ENCODE measurements at regions not wholly inside any gene's neighbourhood (a gene's known extent, or its start where the extent isn't known, plus 50 kb on each side); places are given as distances from the start of the nearest gene placed in this dataset.
"Not testable (repeated sequence)": the region's sequence is repeated elsewhere in the genome, so short reads cannot be mapped to it uniquely, and the experiment has no call there.

DNA sequence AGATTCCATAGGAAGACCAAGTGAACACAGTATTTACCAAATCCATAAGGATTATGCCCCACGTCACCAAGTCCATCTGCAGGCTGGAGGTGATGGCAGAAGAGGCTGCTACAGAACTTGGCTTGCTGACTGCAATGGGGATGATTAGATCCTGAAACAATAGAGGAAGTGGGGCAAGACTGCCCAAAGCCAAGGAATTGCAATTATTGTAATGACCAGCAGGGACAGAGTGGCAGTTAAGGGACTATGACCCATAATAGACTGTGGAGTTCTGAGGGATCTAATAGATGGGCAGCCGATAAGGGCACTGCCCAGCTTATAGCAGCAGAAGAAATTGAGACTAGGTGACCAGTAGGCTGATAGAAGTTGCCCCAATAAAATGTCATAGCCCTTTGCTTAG lies 108.4 kb downstream of the MINAR1 start:
- DNase-seq: no peak

DNA sequence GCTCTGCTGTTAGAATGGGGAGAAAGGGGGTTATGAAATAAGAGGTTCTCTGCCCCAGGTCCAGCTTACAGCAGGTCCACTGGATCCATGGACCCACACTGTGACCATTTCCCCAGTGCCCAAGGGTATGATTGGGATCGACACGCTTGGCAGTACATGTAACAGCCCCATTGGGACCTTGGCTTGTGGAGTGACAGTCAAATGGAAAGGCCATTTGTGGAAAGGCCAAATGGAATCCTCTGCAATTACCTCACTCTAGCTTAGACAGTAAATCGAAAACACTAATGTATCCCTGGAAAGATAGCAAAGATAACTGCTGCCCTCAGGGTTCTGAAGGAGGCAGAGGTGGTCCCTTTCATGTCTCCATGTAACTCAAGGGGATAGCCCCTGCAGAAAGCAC lies 109.1 kb downstream of the MINAR1 start:
- no peak for DNase-seq

DNA sequence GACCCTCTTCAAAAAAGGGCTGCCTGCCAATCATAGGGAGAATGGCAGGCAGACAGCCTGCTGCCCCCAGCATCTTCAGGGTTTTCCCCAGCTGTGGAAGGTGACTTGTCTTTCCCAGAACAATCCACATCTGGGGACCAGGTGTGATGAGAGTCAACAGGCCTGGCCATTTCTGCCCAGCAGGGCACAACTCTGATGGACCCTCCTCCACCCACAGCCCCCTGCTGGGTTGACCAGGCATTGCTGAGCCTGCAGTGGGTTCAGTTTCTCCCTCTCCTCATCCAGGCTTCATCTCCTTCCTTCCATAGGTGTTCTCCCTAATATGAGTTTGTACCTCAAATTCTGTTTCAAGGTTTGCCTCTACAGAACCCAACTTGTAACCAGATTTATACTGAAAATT lies 111.0 kb downstream of the MINAR1 start:
- DNase-seq: no peak

DNA sequence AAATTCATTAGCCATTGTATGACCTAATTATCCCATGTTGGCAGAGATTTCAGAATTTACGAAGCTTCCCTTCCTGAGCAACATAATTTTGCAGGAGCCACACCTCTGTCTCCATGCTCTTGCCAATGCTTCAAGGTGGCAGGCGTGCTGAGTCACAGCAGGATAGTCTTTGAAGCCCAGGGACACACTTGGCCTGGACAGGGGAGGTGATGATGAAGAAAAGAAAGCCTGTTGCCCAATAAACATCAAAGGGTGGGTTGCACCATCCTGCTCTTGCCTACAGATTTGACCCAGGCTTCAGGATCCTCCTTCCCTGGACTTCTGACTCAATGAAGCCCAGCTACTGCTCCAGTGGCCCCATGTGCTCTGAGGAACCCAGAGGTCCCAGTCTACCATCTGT lies 117.1 kb downstream of the MINAR1 start:
- DNase-seq: no peak

DNA sequence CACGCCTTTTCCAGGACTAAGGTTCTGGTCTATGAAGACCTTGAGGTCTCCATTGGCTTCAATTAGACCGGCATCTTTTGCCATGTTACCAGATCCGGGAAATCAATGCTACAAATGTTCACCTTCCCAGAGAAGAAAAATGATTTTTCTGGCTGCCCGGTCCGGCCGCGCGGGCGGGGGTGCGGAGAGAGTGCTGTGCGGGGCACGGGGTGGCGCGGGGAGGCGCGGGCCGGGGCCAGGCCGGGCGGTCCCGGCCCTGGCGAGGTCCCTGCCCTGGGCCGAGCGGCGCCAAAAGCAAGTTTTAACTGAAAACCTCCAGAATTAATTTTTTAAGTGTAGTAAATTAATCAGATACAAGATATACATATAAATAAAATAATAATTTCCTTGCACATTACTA lies 128.2 kb downstream of the MINAR1 start:
- DNase-seq: no peak

DNA sequence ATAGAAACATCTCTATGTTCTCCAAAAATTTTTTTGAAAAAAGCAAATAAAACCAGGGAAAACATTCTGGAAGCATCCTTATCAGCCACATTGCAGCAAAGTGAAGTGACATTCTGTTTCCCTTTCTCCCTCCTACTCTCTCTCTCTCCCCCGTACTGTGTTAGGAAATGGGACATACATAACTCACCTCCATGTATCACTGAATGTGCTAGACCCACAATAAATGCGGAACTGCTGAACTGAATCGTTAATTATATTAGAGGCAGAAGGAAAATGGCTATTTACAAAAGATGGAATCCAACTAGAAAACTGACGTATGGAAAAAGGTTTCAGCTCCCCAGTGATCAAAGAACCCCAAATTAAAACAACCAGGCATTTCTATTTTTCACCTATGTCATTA lies 129.8 kb downstream of the MINAR1 start:
- DNase-seq: no peak

DNA sequence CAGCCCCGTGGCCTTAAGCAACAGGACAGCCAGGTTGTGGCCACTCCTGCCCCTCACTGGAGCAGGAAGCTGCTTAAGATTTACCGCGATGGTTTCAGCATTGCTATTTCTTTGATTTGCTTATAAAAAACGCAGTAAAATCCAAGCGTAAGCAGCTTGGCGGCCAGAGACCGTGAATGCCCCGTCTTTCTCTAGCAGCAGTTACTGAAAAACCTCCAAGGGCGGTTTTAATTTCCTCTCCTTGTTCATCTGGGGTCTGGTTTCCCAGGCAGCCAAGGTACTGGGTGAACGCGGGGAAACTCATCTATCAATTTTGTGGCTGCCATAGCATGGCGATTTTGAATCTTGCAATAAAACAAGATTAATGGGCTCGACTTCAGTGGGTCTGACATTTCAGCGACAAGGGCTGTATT lies 130.3 kb downstream of the MINAR1 start:
- DNase-seq: no peak

DNA sequence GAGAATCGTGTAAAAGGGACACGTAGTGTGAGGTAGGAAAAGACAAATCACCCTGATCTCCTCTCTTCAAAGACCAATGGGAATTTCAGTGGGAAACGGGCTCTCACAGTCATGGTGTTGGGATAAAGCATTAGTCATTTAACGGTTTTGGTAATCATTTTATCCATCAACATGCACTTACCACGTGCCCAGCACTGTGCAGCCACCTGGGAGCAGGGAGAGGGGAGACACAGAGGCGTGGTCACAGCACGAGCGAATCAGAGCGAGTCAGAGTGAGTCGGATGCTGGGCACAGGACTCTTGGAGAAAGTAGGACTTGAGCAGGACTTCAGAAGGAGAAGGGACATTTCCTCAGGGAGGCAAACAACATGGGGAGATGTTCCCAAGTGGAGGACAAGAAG lies 130.8 kb downstream of the MINAR1 start:
- DNase-seq: no peak

DNA sequence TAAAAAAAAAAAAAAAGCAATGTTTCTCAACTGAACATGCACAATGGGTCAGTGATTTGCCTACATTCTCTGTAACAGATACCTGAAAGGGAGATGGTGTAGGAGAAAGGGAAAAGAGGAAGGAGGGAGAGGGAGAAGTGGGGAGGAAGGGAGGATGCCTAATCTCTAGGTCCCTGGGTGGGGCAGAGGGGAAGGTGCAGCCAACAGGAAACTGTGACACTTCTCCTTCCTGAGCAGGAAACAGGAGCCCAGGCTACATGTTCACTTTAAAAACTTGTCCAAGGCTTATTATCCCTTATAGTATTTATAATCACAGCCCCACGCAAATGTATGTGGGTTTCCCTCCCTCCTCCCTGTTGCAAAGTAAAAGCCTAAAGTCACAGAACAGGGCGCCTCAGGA lies 137.9 kb downstream of the MINAR1 start:
- no peak for DNase-seq

DNA sequence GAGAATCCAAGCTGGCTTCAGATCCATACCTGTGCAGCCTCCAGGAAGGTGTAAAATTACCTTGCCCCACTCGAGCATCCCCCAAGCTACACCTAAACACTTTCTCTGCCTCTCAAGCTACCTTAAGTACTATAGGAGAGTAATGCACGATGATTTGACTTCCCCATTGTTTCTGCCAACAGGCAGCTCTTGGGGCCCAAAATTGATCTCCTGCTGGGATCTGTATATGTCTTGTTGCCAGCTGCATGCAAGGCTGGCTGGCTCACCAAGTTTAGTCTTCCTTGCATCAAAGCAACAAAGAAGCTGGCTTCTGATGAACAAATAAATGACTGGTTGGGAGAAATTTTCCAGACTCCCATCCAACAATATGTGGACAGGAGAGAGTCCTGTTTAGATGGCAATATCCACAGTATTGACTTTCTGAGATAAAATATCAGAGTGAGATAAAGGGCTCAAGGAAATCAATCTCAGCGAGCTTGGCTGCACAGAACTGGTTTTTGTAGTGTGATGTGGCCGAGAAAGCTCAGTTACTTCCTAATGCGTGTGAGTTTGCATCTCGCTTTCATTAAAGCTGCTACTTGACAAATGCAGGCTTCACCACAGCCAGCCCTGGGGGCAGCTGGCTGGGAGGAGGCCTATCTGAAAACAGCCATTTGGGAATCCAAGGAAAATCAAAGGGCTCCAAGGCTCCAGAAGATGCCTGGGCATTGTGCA lies 140.7 kb downstream of the MINAR1 start:
- no peak for DNase-seq

DNA sequence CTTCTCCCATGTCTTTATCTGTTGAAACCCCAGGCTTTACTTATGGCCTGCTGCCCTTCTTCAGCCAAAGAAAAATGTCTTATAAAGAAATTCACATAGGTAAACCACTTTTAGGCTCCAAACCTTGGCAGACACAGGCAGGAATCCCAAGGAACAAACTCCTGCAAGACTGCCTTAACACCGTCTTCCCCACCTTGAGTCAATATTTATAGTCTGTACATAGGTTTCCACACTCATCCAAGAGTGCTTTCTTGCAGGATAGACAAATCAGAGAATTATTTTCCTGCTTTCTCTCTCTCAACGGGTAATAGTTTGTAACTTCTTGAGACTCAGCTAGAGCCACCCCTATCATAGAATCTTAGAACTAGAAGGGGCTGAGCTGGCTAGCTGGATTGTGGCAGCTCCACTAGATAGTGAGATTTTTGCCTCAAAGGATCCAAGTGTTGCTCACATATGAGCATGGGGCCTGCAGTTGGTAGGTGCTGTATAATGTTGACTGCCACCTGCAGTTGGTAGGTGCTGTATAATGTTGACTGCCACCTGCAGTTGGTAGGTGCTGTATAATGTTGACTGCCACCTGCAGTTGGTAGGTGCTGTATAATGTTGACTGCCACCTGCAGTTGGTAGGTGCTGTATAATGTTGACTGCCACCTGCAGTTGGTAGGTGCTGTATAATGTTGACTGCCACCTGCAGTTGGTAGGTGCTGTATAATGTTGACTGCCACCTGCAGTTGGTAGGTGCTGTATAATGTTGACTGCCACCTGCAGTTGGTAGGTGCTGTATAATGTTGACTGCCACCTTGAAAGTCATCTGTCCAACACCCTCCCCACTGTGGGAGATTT lies 142.5 kb downstream of the MINAR1 start:
- not testable (repeated sequence) for DNase-seq

DNA sequence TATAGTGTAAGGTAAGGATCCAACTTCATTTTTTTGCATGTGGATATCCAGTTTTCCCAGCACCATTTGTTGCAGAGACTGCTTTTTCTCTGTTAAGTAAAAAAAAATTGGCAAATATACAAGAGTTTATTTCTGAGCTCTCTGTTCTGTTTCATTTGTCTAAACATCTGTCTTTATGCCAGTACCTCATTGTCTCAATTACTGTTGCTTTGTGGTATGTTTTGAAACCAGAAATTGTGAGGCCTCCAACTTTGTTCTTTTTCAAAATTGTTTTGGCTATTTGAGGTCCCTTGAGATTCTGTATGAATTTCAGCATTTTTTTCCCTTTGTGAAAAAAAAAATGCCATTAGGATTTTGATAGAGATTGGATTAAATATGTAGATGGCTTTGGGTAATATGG lies 150.5 kb downstream of the MINAR1 start:
- DNase-seq: no peak

DNA sequence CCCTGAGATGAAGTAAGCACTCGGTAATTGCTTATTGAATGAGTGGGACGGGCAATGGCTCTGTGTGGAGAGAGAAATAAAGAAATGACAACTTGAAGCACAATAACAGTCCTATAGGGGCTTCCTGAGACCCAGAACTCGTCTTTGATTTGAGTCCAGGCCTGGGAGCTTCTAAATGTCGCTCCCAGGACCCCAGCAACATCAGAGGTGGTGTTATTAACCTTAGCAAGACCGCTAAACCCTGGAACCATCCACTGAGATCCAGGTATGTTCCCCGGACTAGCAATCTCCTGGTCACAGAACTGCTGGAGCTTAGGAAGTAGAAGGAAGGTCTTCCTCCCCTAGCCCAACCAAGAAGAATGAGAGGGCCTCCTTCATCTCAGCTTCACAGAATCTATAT lies 160.0 kb downstream of the MINAR1 start:
- no peak for DNase-seq

DNA sequence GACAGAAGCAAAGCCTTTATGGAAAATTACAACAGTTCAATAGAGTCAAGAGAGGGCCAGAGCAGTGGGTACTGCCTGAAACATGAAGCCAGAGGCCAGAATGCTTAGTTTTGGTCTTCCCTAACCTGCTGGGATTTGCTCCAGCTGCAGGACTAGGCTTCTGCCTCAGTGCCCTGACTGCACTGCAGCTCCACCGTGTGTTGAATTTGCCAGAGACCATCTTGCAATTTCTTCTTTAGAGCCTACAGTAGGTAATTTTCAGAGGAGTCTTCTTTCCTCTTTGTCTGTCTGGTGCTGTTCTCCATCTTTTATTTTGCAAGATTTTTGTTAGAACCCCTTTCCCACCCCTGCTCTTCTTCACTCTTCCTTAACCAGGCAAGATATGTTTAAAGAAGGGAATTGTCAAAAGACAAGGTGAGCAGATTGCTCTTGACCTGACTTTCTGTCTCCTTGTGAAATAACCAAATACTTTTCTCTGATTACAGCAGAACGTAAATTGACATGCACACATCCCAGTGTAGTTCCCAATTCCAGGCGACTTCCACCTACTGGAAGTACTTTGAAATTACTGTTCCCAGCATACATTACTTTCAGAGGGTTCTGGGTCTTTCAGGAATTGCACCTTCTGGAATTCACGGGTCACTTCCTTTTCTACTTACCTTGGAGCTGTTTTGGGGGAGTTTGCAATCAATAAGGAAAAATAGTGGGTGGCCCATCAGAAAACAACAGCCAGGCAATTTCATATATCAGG lies 161.2 kb downstream of the MINAR1 start:
- DNase-seq: no peak

DNA sequence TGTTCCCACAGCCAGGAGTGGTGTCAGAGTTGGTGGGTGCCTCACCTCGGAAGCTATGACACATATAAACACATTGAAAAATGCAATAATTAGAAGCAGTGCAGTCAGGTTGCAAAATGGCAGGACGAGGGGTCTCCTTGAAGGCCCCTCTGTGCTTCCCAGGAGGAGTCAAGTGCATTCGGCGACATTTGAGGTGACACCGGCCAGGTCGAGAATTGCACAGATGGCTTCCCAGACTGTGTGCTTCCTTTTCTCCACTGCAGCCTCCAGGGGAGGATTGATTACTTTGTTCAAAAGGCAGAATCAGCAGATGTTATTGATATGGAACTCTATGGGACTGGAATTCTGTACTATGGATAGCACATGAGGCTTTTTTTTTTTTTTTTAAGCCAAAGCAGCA lies 163.2 kb downstream of the MINAR1 start:
- no peak for DNase-seq

DNA sequence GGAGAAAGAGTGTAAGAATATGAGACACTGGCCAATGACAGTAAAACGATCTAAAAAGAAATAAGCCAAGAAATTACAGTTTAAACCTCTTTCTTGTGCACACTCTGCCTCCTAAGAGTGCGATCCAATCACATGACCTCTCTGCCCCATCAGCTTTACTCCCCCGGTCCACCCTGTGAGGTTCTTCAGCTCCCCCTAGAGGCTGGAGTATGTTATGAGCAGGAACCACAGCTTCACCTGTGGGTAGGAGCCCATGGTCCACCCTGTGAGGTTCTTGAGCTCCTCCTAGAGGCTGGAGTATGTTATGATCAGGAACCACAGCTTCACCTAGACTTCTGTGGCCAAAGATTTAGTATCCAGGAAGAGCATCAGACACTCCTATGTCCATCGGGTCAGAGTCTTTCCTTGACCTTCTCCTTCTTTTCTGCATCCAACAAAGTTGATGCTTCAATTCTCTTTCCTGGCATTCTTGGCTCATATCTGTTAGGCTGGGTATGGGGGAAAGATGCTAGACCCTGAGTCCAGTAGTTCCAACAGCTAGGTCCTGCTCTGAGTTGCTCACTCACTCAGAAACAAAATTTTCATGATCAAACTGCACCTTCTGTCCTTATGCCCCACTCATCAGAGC lies 164.0 kb downstream of the MINAR1 start:
- peak; percentile 8 for DNase-seq

DNA sequence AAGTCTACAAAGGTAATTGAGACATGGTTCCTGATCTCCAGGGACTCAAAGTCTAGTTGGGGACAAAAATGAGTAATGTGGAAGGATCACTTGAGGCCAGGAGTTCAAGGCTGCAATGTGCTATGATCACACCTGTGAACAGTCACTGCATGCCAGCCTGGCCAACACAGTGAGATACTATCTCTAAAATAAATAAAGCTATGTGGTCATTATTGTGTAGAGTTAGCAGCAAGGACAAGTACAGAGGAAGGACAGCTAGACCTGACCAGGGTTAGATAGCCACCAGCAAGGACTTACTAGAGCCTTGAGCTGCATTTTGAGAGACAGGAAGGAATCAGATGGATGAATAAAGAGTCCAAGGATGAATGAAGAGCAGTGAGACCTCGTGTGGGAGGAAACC lies 166.5 kb downstream of the MINAR1 start:
- DNase-seq: no peak

DNA sequence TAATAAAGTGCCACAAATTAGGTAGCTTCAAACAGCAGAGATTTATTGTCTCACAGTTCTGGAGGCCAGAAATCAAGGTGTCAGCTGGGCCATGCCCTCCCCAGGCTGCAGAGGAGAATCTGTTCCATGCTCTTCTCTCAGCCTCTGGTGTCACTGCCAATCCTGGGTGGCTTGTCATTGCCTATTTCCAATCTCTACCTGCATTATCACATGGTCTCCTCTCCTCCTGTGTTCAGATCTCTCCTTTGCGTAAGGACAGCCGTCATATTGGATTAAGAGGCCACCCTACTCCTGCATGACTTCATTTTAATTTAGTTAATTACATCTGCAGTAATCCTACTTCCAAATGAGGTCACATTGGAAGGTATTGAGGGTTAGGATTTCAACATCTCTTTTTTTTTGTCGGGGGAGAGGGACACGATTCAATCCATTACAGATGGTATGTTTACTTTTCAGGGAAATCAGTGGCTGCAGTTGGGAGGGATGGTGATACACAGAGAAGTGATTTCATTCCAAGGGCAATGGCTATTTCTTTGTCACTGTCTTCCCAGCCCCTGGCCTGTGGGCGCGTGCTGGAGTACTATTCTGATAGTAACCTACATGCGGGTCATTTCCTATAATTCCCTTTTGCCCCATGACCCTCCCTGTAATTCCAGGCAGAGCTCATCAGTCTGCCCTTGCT lies 169.4 kb downstream of the MINAR1 start:
- DNase-seq: no peak

DNA sequence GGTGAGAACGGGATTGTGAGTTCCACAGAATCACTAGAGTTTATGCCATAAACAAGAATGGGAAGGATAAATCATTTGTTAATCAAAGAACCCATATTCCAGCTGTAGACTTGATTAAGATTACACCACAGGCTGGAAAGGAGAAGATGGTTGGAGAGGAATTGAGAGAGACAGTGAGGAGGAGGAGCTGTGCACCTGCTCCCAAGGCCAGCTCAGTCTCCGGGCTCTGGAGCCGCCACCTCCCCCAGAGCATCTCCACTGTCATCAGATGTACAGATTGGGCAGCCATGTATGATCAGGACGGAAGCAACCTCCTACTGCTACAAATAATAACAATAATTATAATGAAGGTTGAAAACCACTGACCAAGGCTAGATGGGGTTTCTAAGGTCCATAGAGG lies 170.0 kb downstream of the MINAR1 start:
- no peak for DNase-seq

DNA sequence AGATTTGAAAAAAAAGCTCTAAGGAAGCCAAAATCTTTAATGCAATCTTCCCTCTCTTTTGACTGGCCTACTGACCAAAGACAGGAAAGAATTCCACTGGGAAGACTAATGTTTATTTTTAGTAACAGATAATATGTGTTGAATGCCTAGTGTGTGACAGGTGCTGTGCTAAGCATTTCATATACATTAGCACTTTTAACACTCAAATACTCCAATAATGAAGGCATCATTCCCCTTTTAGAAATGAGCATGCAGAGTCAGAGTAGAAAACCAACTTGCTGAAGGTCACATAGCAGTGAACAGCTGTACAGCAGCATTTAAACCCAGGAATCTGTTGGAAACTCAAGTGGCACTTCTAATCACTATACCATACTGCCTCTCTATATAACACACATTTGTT lies 170.6 kb downstream of the MINAR1 start:
- no peak for DNase-seq

DNA sequence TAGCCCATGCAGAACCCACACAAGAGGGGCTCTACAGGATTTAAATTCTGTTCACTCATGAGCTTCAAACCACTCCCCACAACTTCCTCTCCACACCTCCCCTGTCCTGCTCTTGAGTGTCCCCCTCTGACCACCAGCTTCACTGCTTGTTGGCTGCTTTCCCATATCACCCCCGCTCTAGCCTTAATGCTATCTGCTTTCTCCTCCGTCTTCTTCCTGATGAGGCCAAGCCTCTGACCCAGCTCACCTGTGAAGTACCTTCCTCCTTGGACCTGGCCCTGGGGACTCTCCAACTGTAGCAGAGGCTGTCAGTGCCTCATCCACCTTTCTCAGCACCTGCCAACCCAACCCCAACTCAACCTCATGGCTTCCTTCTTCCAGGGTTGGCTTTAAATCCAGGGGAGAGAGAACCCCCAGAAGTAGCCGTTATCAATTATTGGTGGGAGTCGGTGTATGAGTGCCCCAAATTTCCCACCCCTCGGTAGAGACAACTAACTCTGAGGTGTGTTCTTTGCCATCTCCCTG lies 174.8 kb downstream of the MINAR1 start:
- no peak for DNase-seq

DNA sequence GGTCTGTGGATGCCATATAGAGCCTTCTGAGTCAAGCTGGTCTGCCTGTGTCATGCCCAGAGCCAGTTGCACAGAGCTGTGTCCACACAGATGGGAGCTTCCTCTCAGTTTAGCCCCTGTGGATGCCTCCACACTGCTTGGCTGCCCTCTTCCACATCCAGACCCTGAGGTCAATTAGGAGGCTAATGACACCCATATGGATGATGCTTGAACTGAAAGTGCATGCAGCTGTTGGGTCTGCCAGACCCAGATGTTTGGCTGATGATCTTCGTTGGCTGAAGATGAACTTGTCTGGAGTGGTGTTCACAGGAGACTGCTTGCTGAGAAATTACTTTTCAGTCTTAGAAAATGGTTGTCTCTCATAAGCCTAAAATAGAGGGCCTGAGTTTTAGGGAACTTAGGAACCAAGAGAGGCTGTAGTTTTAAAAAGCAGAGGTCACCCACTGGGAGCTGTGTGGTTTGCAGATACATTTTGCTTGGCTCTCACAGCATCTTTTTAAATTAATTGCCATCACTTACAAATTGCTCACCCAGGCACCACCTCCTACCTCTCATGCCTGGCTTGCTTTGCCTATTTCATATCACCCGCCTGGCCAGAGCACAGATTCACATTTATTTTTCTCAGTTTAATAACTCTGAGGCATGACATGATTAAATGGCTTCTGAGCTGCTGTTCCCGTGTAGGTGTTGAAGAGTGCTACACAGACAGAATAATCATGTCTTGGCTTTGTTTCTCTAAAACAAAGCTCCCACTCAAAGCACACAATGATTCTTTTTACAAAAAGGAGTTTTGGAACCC lies 176.1 kb downstream of the MINAR1 start:
- no peak for DNase-seq

Data from stimulated activated CD4-positive, alpha-beta T cell treated with anti-CD3 and anti-CD28 coated beads, Interleukin-12 subunit alpha, Interleukin-12 subunit beta, amount 100 ng/mL, for 4 hours (primary cell).